ENCODE measurements at regions not wholly inside any gene's neighbourhood (a gene's known extent, or its start where the extent isn't known, plus 50 kb on each side); places are given as distances from the start of the nearest gene placed in this dataset.

- TF ChIP-seq CTCF (IDR thresholded peaks at IDR 0.05) (no peak), POLR2AphosphoS5 (IDR thresholded peaks at IDR 0.05) (no peak), POLR2A (IDR thresholded peaks at IDR 0.05) (no peak)
These were observed 424.1 kb upstream of the RBMS3 start for GRCh38 chr3:28856796-28857195.
